ENCODE measurements at regions not wholly inside any gene's neighbourhood (a gene's known extent, or its start where the extent isn't known, plus 50 kb on each side); places are given as distances from the start of the nearest gene placed in this dataset.

DNA sequence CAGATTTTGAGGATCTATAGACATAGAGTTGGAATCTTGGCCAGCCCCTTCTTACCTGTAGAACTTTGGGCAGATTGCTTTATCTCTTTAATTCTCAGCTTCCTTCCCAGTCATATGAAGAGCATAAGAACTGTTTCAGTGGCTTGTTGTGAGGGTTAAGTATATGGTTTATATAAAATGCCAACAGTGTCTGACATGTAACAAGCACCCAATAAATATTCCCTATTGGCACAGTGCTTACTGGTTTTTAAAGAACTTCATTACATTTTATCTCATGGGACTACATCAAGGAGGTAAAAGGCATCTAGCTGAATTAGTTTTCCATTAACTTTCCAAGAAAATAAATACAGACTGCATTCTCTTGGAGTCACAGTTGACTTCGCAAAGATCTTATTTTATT, 106.7 kb upstream of the LIMCH1 start:
- TF ChIP-seq, protein P1, sequence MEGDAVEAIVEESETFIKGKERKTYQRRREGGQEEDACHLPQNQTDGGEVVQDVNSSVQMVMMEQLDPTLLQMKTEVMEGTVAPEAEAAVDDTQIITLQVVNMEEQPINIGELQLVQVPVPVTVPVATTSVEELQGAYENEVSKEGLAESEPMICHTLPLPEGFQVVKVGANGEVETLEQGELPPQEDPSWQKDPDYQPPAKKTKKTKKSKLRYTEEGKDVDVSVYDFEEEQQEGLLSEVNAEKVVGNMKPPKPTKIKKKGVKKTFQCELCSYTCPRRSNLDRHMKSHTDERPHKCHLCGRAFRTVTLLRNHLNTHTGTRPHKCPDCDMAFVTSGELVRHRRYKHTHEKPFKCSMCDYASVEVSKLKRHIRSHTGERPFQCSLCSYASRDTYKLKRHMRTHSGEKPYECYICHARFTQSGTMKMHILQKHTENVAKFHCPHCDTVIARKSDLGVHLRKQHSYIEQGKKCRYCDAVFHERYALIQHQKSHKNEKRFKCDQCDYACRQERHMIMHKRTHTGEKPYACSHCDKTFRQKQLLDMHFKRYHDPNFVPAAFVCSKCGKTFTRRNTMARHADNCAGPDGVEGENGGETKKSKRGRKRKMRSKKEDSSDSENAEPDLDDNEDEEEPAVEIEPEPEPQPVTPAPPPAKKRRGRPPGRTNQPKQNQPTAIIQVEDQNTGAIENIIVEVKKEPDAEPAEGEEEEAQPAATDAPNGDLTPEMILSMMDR (IDR thresholded peaks at IDR 0.05; ENCODE audit: poor library complexity) = no peak
- TF ChIP-seq EZH2phosphoT487 (IDR thresholded peaks at IDR 0.05; ENCODE audit: low read depth, severe bottlenecking, unreplicated experiment) = no peak
